ENCODE measurements at regions not wholly inside any gene's neighbourhood (a gene's known extent, or its start where the extent isn't known, plus 50 kb on each side); places are given as distances from the start of the nearest gene placed in this dataset.
A peak's percentile ranks its signal among the peaks of the same experiment; 100 is the strongest.

- H3K27ac Mint-ChIP-seq = no peak overlapping the region
- Histone ChIP-seq H3K4me3 (ENCODE audit: low read length) (no peak overlapping the region), H3K36me3 (ENCODE audit: control insufficient read depth, insufficient read depth, low read length) (no peaks in the 10 kb centered on the region)
Observed at GRCh38 chr7:50217401-50217800, 87.1 kb upstream of the IKZF1 start.

GRCh38 chr7:50216626-50217025 is 87.9 kb upstream of the IKZF1 start:
- peak; percentile 7 for DNase-seq
- H3K36me3 Mint-ChIP-seq (ENCODE audit: low read depth) = no peaks in the 10 kb centered on the region
- no peaks in the 10 kb centered on the region for H3K4me1 ChIP-seq (ENCODE audit: control insufficient read depth, insufficient read depth, low read length)
- no peaks in the 10 kb centered on the region for H3K4me1 Mint-ChIP-seq
- H3K27me3 Mint-ChIP-seq (ENCODE audit: insufficient read depth) = no peaks in the 10 kb centered on the region
- H3K9me3 Mint-ChIP-seq = no peaks in the 10 kb centered on the region
- no peak overlapping the region for H3K9ac ChIP-seq (ENCODE audit: extremely low read depth, low read length, poor library complexity, severe bottlenecking)
- whole genome bisulfite sequencing, 2 experiments (ENCODE audit: insufficient coverage in 1 of 2, insufficient read length in 1 of 2) = 94 to 100% methylated on average over 1 to 5 of the region's 5 CpGs
- H3K4me3 Mint-ChIP-seq = no peak overlapping the region
- no peak for TF ChIP-seq CTCF (conservative IDR thresholded peaks at IDR 0.05)
- no peak overlapping the region for H3K27ac ChIP-seq (ENCODE audit: low read depth, low read length)
- no peaks in the 10 kb centered on the region for H3K27me3 ChIP-seq (ENCODE audit: control insufficient read depth, insufficient read depth, low read length, poor library complexity, severe bottlenecking)
- no peaks in the 10 kb centered on the region for H3K9me3 ChIP-seq (ENCODE audit: control insufficient read depth, low read length)
- H3K36me3 ChIP-seq (ENCODE audit: control insufficient read depth, insufficient read depth, low read length) = no peaks in the 10 kb centered on the region
- no peak overlapping the region for H3K4me3 ChIP-seq (ENCODE audit: low read length)
- no peak overlapping the region for H3K27ac Mint-ChIP-seq

More at GRCh38 chr7:50217401-50217800, 87.1 kb upstream of the IKZF1 start:
- H3K27me3 Mint-ChIP-seq (ENCODE audit: insufficient read depth) = no peaks in the 10 kb centered on the region
- H3K9me3 Mint-ChIP-seq = peaks cover 2% of the 10 kb centered on the region
- Histone ChIP-seq H3K9me3 (ENCODE audit: control insufficient read depth, low read length) (no peaks in the 10 kb centered on the region), H3K4me1 (ENCODE audit: control insufficient read depth, insufficient read depth, low read length) (no peaks in the 10 kb centered on the region), H3K27me3 (ENCODE audit: control insufficient read depth, insufficient read depth, low read length, poor library complexity, severe bottlenecking) (no peaks in the 10 kb centered on the region), H3K9ac (ENCODE audit: extremely low read depth, low read length, poor library complexity, severe bottlenecking) (no peak overlapping the region), H3K27ac (ENCODE audit: low read depth, low read length) (no peak overlapping the region)
- no peak for TF ChIP-seq CTCF (conservative IDR thresholded peaks at IDR 0.05)
- no peak overlapping the region for H3K4me3 Mint-ChIP-seq
- no peaks in the 10 kb centered on the region for H3K36me3 Mint-ChIP-seq (ENCODE audit: low read depth)
- WGBS, 2 experiments (ENCODE audit: insufficient coverage in 1 of 2, insufficient read length in 1 of 2) = 89 to 93% methylated on average over 3 to 4 of the region's 4 CpGs
- no peak for DNase-seq
- H3K4me1 Mint-ChIP-seq = no peaks in the 10 kb centered on the region

- no peaks in the 10 kb centered on the region for H3K27me3 Mint-ChIP-seq (ENCODE audit: insufficient read depth)
- 90 to 99% methylated on average over 8 of the region's 8 CpGs for WGBS, 2 experiments (ENCODE audit: insufficient coverage in 1 of 2, insufficient read length in 1 of 2)
Observed at GRCh38 chr7:50214771-50215170, 89.7 kb upstream of the IKZF1 start.

More at GRCh38 chr7:50214771-50215170, 89.7 kb upstream of the IKZF1 start:
- Mint-ChIP-seq H3K9me3 (no peaks in the 10 kb centered on the region), H3K27ac (no peak overlapping the region), H3K4me3 (no peak overlapping the region), H3K4me1 (no peaks in the 10 kb centered on the region), H3K36me3 (ENCODE audit: low read depth) (no peaks in the 10 kb centered on the region)
- no peak overlapping the region for H3K9ac ChIP-seq (ENCODE audit: extremely low read depth, low read length, poor library complexity, severe bottlenecking)
- TF ChIP-seq CTCF (conservative IDR thresholded peaks at IDR 0.05) = no peak
- no peak overlapping the region for H3K4me3 ChIP-seq (ENCODE audit: low read length)
- no peaks in the 10 kb centered on the region for H3K9me3 ChIP-seq (ENCODE audit: control insufficient read depth, low read length)
- H3K27me3 ChIP-seq (ENCODE audit: control insufficient read depth, insufficient read depth, low read length, poor library complexity, severe bottlenecking) = no peaks in the 10 kb centered on the region
- no peaks in the 10 kb centered on the region for H3K4me1 ChIP-seq (ENCODE audit: control insufficient read depth, insufficient read depth, low read length)
- H3K27ac ChIP-seq (ENCODE audit: low read depth, low read length) = no peak overlapping the region
- no peak for DNase-seq
- H3K36me3 ChIP-seq (ENCODE audit: control insufficient read depth, insufficient read depth, low read length) = no peaks in the 10 kb centered on the region
